B cell (primary cell): ENCODE measurements at regions not wholly inside any gene's neighbourhood (a gene's known extent, or its start where the extent isn't known, plus 50 kb on each side); places are given as distances from the start of the nearest gene placed in this dataset.
"Not testable (repeated sequence)": the region's sequence is repeated elsewhere in the genome, so short reads cannot be mapped to it uniquely, and the experiment has no call there.

Experiments
- ATAC-seq: fragments of 200-7000 bp; cut with Tn5 transposase; one replicate; pipeline ENCODE4 v1.10.0; 2021; ENCODE audit warnings: low read depth, mild to moderate bottlenecking, moderate number of reproducible peaks, moderate library complexity
- CTCF ChIA-PET: fragments of 350-600 bp; sonication (Branson Sonifier 250); formaldehyde crosslinking; loops from one replicate; lab custom pipeline; 2021; ENCODE audit warnings: antibody characterized with exemption, inconsistent platforms; lab: Charles Lee
- POLR2A ChIA-PET: fragments of 350-600 bp; sonication (Branson Sonifier 250); formaldehyde crosslinking; loops from one replicate; lab custom pipeline; 2021; ENCODE audit warnings: antibody characterized with exemption; lab: Charles Lee
- DNase-seq: peaks from one replicate; pipeline ENCODE4 v3.0.0; 2013
- H2AFZ ChIP-seq: 2 replicates; pipeline ENCODE4 v1.6.1; 2012; ENCODE audit warnings: mild to moderate bottlenecking, low read depth, low read length; ENCODE audit not compliant: insufficient read depth, poor library complexity, severe bottlenecking
- H3K27ac ChIP-seq, 2 donors: 1 replicate in 1 of 2; 2 replicates in 1 of 2; pipeline ENCODE4 v1.5.1; 2012 to 2013; ENCODE audit warnings: low read length in 2 of 2, mild to moderate bottlenecking in 2 of 2, moderate library complexity in 1 of 2
- H3K27me3 ChIP-seq, 4 experiments: fragments of 200-600 bp in 1 of 4; sonication (generic) in 1 of 4; replicated peaks in 1 of 4; 1 replicate in 2 of 4; 2 replicates in 2 of 4; pipeline versions ENCODE4 v1.6.1 to v1.7.0; 2013 to 2016; ENCODE audit warnings: low read length in 3 of 4, mild to moderate bottlenecking in 2 of 4, mixed read lengths in 1 of 4, moderate library complexity in 1 of 4; ENCODE audit not compliant: insufficient read depth in 4 of 4, control insufficient read depth in 3 of 4; ENCODE audit errors: control extremely low read depth in 1 of 4
- H3K36me3 ChIP-seq, 2 experiments: replicated peaks in 1 of 2; 1 replicate in 1 of 2; 2 replicates in 1 of 2; pipeline versions ENCODE4 v1.6.1 to v1.7.1; 2013; ENCODE audit warnings: low read length in 1 of 2; ENCODE audit not compliant: insufficient read depth in 2 of 2, control insufficient read depth in 1 of 2; ENCODE audit errors: control extremely low read depth in 1 of 2, extremely low read depth in 1 of 2
- H3K4me1 ChIP-seq, 2 donors: fragments of 200-600 bp in 1 of 2; sonication (generic) in 1 of 2; 1 replicate in 1 of 2; 2 replicates in 1 of 2; pipeline versions ENCODE4 v1.5.1 to v1.6.1; 2013 to 2017; ENCODE audit warnings: low read length in 2 of 2; ENCODE audit not compliant: control insufficient read depth in 2 of 2, insufficient read depth in 2 of 2
- H3K4me2 ChIP-seq: replicated peaks from 2 replicates; pipeline ENCODE3; 2012; ENCODE audit warnings: mild to moderate bottlenecking, low read depth, low read length; ENCODE audit not compliant: poor library complexity, severe bottlenecking
- H3K4me3 ChIP-seq, 5 experiments: fragments of 200-600 bp in 1 of 5; sonication (generic) in 1 of 5; 1 replicate in 3 of 5; 2 replicates in 2 of 5; pipeline versions ENCODE4 v1.5.1 to v1.7.0; 2011 to 2016; ENCODE audit warnings: low read length in 4 of 5, mild to moderate bottlenecking in 4 of 5, low read depth in 2 of 5, control low read depth in 1 of 5, moderate library complexity in 1 of 5; ENCODE audit not compliant: insufficient read depth in 1 of 5; ENCODE audit errors: control extremely low read depth in 1 of 5, extremely low read depth in 1 of 5
- H3K79me2 ChIP-seq: fragments of 200-600 bp; sonication (generic); one replicate; pipeline ENCODE4 v1.6.0; 2016; ENCODE audit warnings: low read length; ENCODE audit not compliant: control insufficient read depth, insufficient read depth
- H3K9ac ChIP-seq: fragments of 200-600 bp; sonication (generic); 2 replicates; pipeline ENCODE4 v1.6.1; 2017; ENCODE audit warnings: mild to moderate bottlenecking, low read length, moderate library complexity
- H3K9me3 ChIP-seq, 3 donors: one replicate each; pipeline versions ENCODE4 v1.6.1 to v1.7.1; 2013; ENCODE audit warnings: low read length in 2 of 3; ENCODE audit not compliant: control insufficient read depth in 2 of 3, insufficient read depth in 1 of 3; ENCODE audit errors: control extremely low read depth in 1 of 3
- H4K20me1 ChIP-seq: 2 replicates; pipeline ENCODE4 v1.6.0; 2012; ENCODE audit warnings: mild to moderate bottlenecking, low read length; ENCODE audit not compliant: insufficient read depth, control insufficient read depth, poor library complexity, severe bottlenecking
- H3K27ac Mint-ChIP-seq: one replicate; pipeline ENCODE4 v1.8.0; 2021; ENCODE audit warnings: mixed read lengths
- H3K27me3 Mint-ChIP-seq: one replicate; pipeline ENCODE4 v1.8.0; 2021; ENCODE audit warnings: mixed read lengths
- H3K4me1 Mint-ChIP-seq: one replicate; pipeline ENCODE4 v1.8.0; 2021; ENCODE audit warnings: mixed read lengths
- H3K4me3 Mint-ChIP-seq: one replicate; pipeline ENCODE4 v1.8.0; 2021; ENCODE audit warnings: mixed read lengths
- H3K9me3 Mint-ChIP-seq: one replicate; pipeline ENCODE4 v1.8.0; 2022; ENCODE audit warnings: mixed read lengths; ENCODE audit not compliant: insufficient read depth
- CTCF ChIP-seq: fragments of 200-600 bp; IDR thresholded peaks from one replicate; pipeline ENCODE4 v1.8.0; 2022; ENCODE audit warnings: antibody characterized with exemption, mild to moderate bottlenecking
- EZH2 ChIP-seq: IDR thresholded peaks from 2 replicates; pipeline ENCODE4 v1.6.1; 2012; ENCODE audit warnings: borderline replicate concordance, low read depth, mild to moderate bottlenecking, moderate library complexity, low read length; ENCODE audit not compliant: insufficient read depth, poor library complexity, severe bottlenecking
- WGBS: methylation state at CpG from one replicate; pipeline ENCODE4 v1.1.5; 2013; ENCODE audit warnings: missing lambda C conversion rate; ENCODE audit not compliant: insufficient coverage; 5-methylcytosine and 5-hydroxymethylcytosine counted together
- intact Hi-C: fragments of 100-400 bp; cut with micrococcal nuclease; formaldehyde crosslinking; loops from one replicate; pipeline ENCODE4 v1.10.0; 2022

- Histone ChIP-seq H4K20me1 (no peaks in the 10 kb centered on the region), H3K4me2 (no peak overlapping the region), H3K27me3 (no peaks in the 10 kb centered on the region), H3K9ac (no peak overlapping the region), H2AFZ (no peak overlapping the region), H3K4me3 (no peak overlapping the region), H3K4me1 (peaks cover 8 to 9% of the 10 kb centered on the region in 2 donors), H3K9me3 (no peaks in the 10 kb centered on the region), H3K36me3 (no peaks in the 10 kb centered on the region), H3K27ac (no peak overlapping the region), H3K79me2 (no peaks in the 10 kb centered on the region)
- intact Hi-C loops: no loop called here
- WGBS: 100% methylated on average over 4 of the region's 6 CpGs
- POLR2A ChIA-PET: no interaction called here
- H3K4me1 Mint-ChIP-seq: peaks cover 6% of the 10 kb centered on the region
- ATAC-seq: no peak
- no peak overlapping the region for H3K4me3 Mint-ChIP-seq
- no peak for DNase-seq
- TF ChIP-seq CTCF: no peak
- TF ChIP-seq EZH2: no peak
- no peaks in the 10 kb centered on the region for H3K27me3 Mint-ChIP-seq
- CTCF ChIA-PET: no interaction called here
- H3K9me3 Mint-ChIP-seq: no peaks in the 10 kb centered on the region
- no peak overlapping the region for H3K27ac Mint-ChIP-seq
These were observed 83.5 kb downstream of the EOMES start for GRCh38 chr3:27638594-27638993.

- Histone ChIP-seq H3K36me3 (no peaks in the 10 kb centered on the region), H3K79me2 (no peaks in the 10 kb centered on the region), H3K9ac (no peak overlapping the region), H3K4me3 (no peak overlapping the region), H3K27ac (no peak overlapping the region), H3K4me1 (peaks cover 11 to 15% of the 10 kb centered on the region in 2 donors), H4K20me1 (no peaks in the 10 kb centered on the region), H3K27me3 (no peaks in the 10 kb centered on the region), H3K9me3 (no peaks in the 10 kb centered on the region), H2AFZ (no peak overlapping the region), H3K4me2 (no peak overlapping the region)
- ChIA-PET POLR2A (no interaction called here), CTCF (no interaction called here)
- 99% methylated on average over 7 of the region's 9 CpGs for WGBS
- Mint-ChIP-seq H3K4me1 (peaks cover 13% of the 10 kb centered on the region), H3K27ac (no peak overlapping the region), H3K27me3 (no peaks in the 10 kb centered on the region), H3K9me3 (no peaks in the 10 kb centered on the region), H3K4me3 (no peak overlapping the region)
- no peak for TF ChIP-seq CTCF
- no peak for TF ChIP-seq EZH2
- ATAC-seq (no peak), DNase-seq (no peak)
- intact Hi-C loops: no loop called here
These were observed 84.7 kb downstream of the EOMES start for GRCh38 chr3:27637346-27637995.

GRCh38 chr3:27635006-27635405, 87.1 kb downstream of the EOMES start:
- H3K36me3 ChIP-seq, H3K27me3 ChIP-seq, H3K9ac ChIP-seq, H4K20me1 ChIP-seq, H3K4me3 Mint-ChIP-seq, H3K4me2 ChIP-seq, H3K4me3 ChIP-seq, H3K27me3 Mint-ChIP-seq, H3K9me3 ChIP-seq, H3K27ac ChIP-seq, H3K9me3 Mint-ChIP-seq, CTCF ChIA-PET, H2AFZ ChIP-seq, intact Hi-C loops, ATAC-seq, DNase-seq, H3K27ac Mint-ChIP-seq, POLR2A ChIA-PET, H3K79me2 ChIP-seq: not testable (repeated sequence)
- 100% methylated on average over 3 of the region's 5 CpGs for WGBS
- peaks cover 11 to 19% of the 10 kb centered on the region in 2 donors for H3K4me1 ChIP-seq
- peaks cover 16% of the 10 kb centered on the region for H3K4me1 Mint-ChIP-seq
